IgD-negative memory B cell (primary cell): ENCODE measurements at regions not wholly inside any gene's neighbourhood (a gene's known extent, or its start where the extent isn't known, plus 50 kb on each side); places are given as distances from the start of the nearest gene placed in this dataset.

Source experiments
- H3K27ac Mint-ChIP-seq, 3 donors: one replicate each; pipeline ENCODE4 v1.8.0; 2020 to 2022; ENCODE audit warnings: mild to moderate bottlenecking in 3 of 3, mixed read lengths in 3 of 3, moderate library complexity in 1 of 3
- H3K27me3 Mint-ChIP-seq: one replicate; pipeline ENCODE4 v1.8.0; 2021; ENCODE audit warnings: mixed read lengths
- H3K36me3 Mint-ChIP-seq: one replicate; pipeline ENCODE4 v1.8.0; 2020; ENCODE audit warnings: mild to moderate bottlenecking, mixed read lengths
- H3K4me1 Mint-ChIP-seq, 3 donors: one replicate each; pipeline ENCODE4 v1.8.0; 2020 to 2022; ENCODE audit warnings: mixed read lengths in 3 of 3, mild to moderate bottlenecking in 1 of 3
- H3K4me3 Mint-ChIP-seq, 4 donors: one replicate each; pipeline ENCODE4 v1.8.0; 2020 to 2022; ENCODE audit warnings: mild to moderate bottlenecking in 4 of 4, mixed read lengths in 4 of 4, moderate library complexity in 3 of 4
- H3K9me3 Mint-ChIP-seq, 3 donors: one replicate each; pipeline ENCODE4 v1.8.0; 2020 to 2021; ENCODE audit warnings: mixed read lengths in 3 of 3, mild to moderate bottlenecking in 1 of 3

DNA sequence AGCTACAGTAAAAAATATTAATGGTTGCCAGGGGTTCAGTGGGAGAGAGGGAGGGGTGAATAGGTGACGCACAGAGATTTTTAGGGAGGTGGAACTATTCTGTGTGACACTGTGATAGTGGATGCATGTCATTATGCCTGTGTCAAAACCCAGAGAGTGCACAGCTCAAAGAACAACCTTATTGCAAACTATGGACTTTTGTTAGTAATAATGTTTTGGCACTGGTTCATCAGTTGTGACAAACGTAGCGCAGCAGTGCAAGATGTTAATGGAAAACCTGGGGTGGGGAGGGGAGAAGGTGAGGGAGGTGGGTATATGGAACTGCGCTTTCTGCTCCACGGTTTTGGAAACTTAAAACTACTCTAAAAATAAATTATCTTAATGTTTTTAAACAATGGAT is 134.6 kb upstream of the RFC3 start:
- Mint-ChIP-seq H3K27me3 (no peaks in the 10 kb centered on the region), H3K4me3 (no peak overlapping the region), H3K36me3 (peaks cover 4% of the 10 kb centered on the region), H3K27ac (no peak overlapping the region), H3K9me3 (no peaks in the 10 kb centered on the region), H3K4me1 (peaks cover 11 to 18% (median 13%) of the 10 kb centered on the region in 3 donors)

DNA sequence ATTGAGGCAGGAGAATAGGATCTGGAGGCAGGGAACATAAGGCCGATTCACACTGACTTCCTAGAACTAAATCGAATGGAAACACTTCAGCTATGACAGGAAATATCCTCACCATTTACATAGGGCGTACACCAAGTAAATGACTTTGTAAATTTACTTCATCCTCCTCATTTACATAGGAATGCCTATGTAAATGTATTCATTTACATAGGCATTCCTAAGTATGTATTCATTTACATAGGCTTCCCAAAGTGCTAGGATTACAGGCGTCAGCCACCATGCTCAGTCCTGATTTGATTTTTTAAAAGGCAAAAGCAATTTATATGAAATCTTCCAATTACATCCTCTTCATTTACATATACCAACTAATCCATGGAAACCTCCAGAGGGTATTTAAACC is 133.1 kb upstream of the RFC3 start:
- Mint-ChIP-seq H3K36me3 (peaks cover 4% of the 10 kb centered on the region), H3K9me3 (no peaks in the 10 kb centered on the region)

GRCh38 chr13:33686772-33687480 is 131.0 kb upstream of the RFC3 start:
- H3K9me3 Mint-ChIP-seq: no peaks in the 10 kb centered on the region
- no peaks in the 10 kb centered on the region for H3K27me3 Mint-ChIP-seq

More for the DNA sequence above, 133.1 kb upstream of the RFC3 start:
- Mint-ChIP-seq H3K4me1 (peaks cover 0 to 7% (median 4%) of the 10 kb centered on the region in 3 donors), H3K27ac (no peak overlapping the region), H3K27me3 (no peaks in the 10 kb centered on the region), H3K4me3 (no peak overlapping the region)

DNA sequence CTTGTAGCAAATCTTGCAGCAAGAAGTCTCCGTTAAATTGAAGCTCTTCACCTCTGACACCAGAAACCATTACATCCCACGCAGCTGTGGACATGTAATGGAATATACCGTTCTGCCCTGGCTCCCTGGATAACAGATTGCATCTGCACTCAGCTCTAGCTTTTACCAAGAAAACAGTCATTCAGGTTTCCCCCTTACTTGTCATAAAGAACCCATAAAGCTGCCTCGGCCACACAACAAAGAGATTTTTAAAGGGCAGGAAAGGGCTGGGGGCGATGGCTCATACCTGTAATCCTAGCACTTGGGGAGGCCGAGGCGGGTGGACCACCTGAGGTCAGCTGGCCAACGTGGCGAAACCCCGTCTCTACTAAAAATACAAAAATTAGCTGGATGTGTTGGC is 127.6 kb upstream of the RFC3 start:
- no peak overlapping the region for H3K27ac Mint-ChIP-seq
- H3K4me3 Mint-ChIP-seq: no peak overlapping the region
- H3K27me3 Mint-ChIP-seq: no peaks in the 10 kb centered on the region
- H3K9me3 Mint-ChIP-seq: no peaks in the 10 kb centered on the region
- peaks cover 4% of the 10 kb centered on the region for H3K36me3 Mint-ChIP-seq
- H3K4me1 Mint-ChIP-seq: peaks cover 0 to 3% (median 0%) of the 10 kb centered on the region in 3 donors

More at GRCh38 chr13:33686772-33687480, 131.0 kb upstream of the RFC3 start:
- peaks cover 0 to 4% (median 0%) of the 10 kb centered on the region in 3 donors for H3K4me1 Mint-ChIP-seq
- no peak overlapping the region for H3K27ac Mint-ChIP-seq
- H3K4me3 Mint-ChIP-seq: no peak overlapping the region
- peaks cover 4% of the 10 kb centered on the region for H3K36me3 Mint-ChIP-seq

- Mint-ChIP-seq H3K4me3 (no peak overlapping the region), H3K27ac (no peak overlapping the region), H3K27me3 (no peaks in the 10 kb centered on the region), H3K36me3 (peaks cover 4% of the 10 kb centered on the region), H3K9me3 (no peaks in the 10 kb centered on the region), H3K4me1 (peaks cover 0 to 2% (median 0%) of the 10 kb centered on the region in 3 donors)
These were observed 126.0 kb upstream of the RFC3 start for GRCh38 chr13:33691980-33692379.

DNA sequence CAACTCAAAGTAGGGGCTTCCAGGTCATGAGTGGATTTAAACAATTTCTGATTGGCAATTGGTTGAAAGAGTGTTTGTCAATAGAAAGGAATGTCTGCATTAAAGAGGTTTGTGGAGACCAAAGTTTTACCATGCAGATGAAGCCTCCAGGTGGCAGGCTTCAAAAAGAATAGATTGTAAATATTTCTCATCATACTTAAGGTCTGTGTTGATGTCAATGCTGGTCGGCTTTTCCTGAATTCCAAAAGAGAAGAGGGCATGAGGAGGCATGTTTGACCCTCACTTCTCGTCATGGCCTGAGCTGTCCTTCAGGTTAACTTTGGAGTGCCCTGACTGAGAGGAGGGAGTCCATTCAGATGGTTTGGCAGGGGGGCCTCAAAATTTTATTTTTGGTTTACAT is 125.4 kb upstream of the RFC3 start:
- H3K27ac Mint-ChIP-seq: no peak overlapping the region
- no peak overlapping the region for H3K4me3 Mint-ChIP-seq
- peaks cover 0 to under 1% (median 0%) of the 10 kb centered on the region in 3 donors for H3K4me1 Mint-ChIP-seq

DNA sequence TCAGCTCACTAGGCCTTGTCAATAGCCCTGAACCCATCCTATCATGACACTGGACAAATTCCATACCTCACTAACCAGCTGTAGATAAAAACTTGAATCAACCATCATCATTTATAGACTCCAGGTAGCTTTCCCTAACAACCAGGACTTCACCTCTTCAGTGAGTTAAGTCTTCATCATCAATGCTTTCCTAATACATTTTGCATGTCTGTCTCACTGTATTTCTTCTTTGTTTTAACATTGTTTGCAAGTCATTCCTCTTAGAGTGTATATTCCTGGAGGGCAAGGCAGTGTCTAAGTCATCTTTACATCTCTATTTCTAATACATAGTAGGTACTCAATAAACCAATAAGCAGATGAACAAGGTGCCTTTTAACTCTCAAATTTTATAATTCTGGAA is 123.4 kb upstream of the RFC3 start:
- H3K36me3 Mint-ChIP-seq: no peaks in the 10 kb centered on the region
- no peaks in the 10 kb centered on the region for H3K4me1 Mint-ChIP-seq
- H3K27me3 Mint-ChIP-seq: no peaks in the 10 kb centered on the region
- H3K9me3 Mint-ChIP-seq: no peaks in the 10 kb centered on the region
- no peak overlapping the region for H3K27ac Mint-ChIP-seq
- H3K4me3 Mint-ChIP-seq: no peak overlapping the region

More for the DNA sequence above, 125.4 kb upstream of the RFC3 start:
- Mint-ChIP-seq H3K27me3 (no peaks in the 10 kb centered on the region), H3K36me3 (peaks cover 4% of the 10 kb centered on the region), H3K9me3 (no peaks in the 10 kb centered on the region)

DNA sequence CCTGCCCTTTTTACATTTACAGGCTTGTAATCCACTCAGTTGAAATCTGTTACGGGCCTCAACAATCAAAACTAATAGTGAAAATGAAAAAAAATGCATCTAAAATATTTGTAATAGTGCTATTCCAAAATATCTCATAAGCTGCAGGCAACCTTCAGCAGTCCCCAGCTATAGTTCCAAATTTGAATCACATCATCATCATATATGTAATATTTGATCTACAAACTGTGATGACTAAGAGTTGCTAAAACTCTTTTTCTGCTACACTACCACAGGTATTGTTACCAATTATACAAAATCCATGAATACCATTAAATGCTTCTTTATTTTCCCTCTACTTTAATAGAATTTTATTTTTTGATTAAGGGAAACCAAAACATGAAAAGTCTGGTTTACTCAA is 121.4 kb upstream of the RFC3 start:
- Mint-ChIP-seq H3K27ac (no peak overlapping the region), H3K36me3 (no peaks in the 10 kb centered on the region), H3K27me3 (no peaks in the 10 kb centered on the region), H3K4me3 (no peak overlapping the region), H3K9me3 (no peaks in the 10 kb centered on the region), H3K4me1 (no peaks in the 10 kb centered on the region)

DNA sequence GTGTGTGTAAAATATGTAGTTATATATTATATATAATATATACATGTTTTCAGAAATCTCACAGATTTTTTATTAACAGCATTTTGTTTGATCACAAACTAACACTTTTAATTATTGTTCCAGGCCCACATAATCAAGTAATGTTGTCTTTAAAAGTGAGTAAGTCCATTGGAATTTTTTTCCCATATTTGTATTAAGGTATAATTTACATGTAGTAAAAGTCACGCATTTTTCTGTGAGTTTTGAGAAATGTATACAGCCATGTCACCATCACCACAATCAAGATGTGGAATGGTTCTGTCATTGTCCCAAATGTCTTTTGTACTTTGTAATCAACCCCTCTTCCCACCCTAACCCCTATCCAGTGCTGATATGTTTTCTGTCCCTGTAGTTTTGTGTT is 120.0 kb upstream of the RFC3 start:
- Mint-ChIP-seq H3K4me1 (no peaks in the 10 kb centered on the region), H3K27me3 (peaks cover 3% of the 10 kb centered on the region), H3K9me3 (no peaks in the 10 kb centered on the region), H3K27ac (no peak overlapping the region), H3K36me3 (no peaks in the 10 kb centered on the region), H3K4me3 (no peak overlapping the region)

DNA sequence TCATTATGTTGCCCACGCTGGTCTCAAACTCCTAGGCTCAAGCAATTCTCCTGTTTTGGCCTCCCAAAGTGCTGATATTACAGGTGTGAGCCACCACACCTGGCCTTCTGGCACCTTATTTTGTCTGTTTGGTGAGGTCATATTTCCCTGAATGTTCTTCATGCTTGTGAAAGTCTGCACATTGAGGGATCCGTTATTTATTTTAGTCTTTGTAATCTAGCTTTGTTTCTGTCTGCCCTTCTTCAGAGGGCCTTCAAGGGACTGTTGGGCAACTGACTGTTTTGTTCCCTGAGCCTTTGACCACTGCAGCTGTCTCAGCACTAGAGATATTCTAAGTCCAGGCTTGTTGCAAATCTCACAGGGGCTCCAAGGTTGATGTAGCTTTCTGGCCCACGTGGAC is 110.5 kb upstream of the RFC3 start:
- peaks cover 7 to 31% (median 26%) of the 10 kb centered on the region in 3 donors for H3K9me3 Mint-ChIP-seq
- H3K27ac Mint-ChIP-seq: no peak overlapping the region
- no peaks in the 10 kb centered on the region for H3K4me1 Mint-ChIP-seq
- H3K36me3 Mint-ChIP-seq: peaks cover 7% of the 10 kb centered on the region
- H3K4me3 Mint-ChIP-seq: no peak overlapping the region
- H3K27me3 Mint-ChIP-seq: peaks cover 6% of the 10 kb centered on the region

GRCh38 chr13:33710924-33711323 is 107.0 kb upstream of the RFC3 start:
- peaks cover 5% of the 10 kb centered on the region for H3K27me3 Mint-ChIP-seq
- H3K4me1 Mint-ChIP-seq: no peaks in the 10 kb centered on the region
- H3K4me3 Mint-ChIP-seq: no peak overlapping the region
- no peak overlapping the region for H3K27ac Mint-ChIP-seq
- H3K36me3 Mint-ChIP-seq: peaks cover 7% of the 10 kb centered on the region
- peaks cover 6 to 16% (median 12%) of the 10 kb centered on the region in 3 donors for H3K9me3 Mint-ChIP-seq

DNA sequence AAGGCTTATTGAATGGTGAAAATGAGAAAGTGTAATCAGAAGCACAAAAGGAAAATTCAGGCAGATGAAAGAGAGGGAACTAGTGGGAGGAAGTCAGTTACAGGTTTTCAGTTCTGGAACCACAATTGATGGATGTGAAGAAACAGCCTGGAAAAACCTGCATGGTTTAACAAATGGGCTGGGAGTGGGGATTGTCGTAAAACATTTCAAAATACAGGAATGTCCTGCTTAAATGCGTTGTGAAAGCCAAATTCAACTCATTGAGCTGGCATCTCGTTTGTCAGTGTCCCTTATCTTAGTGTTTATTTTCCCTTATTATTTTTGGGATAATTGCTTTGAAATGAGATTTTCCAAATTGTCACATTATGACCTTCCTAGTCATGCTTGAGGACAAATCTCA is 106.5 kb upstream of the RFC3 start:
- peaks cover 5% of the 10 kb centered on the region for H3K27me3 Mint-ChIP-seq
- no peak overlapping the region for H3K27ac Mint-ChIP-seq
- H3K36me3 Mint-ChIP-seq: peaks cover 6% of the 10 kb centered on the region
- H3K9me3 Mint-ChIP-seq: peaks cover 5 to 11% (median 9%) of the 10 kb centered on the region in 3 donors
- H3K4me3 Mint-ChIP-seq: no peak overlapping the region
- no peaks in the 10 kb centered on the region for H3K4me1 Mint-ChIP-seq

GRCh38 chr13:33717775-33718174 is 100.2 kb upstream of the RFC3 start:
- Mint-ChIP-seq H3K27me3 (peaks cover 5% of the 10 kb centered on the region), H3K9me3 (peaks cover under 1 to 4% (median 2%) of the 10 kb centered on the region in 3 donors), H3K4me1 (peaks cover 2 to 5% (median 2%) of the 10 kb centered on the region in 3 donors), H3K4me3 (no peak overlapping the region), H3K36me3 (no peaks in the 10 kb centered on the region), H3K27ac (no peak overlapping the region)

DNA sequence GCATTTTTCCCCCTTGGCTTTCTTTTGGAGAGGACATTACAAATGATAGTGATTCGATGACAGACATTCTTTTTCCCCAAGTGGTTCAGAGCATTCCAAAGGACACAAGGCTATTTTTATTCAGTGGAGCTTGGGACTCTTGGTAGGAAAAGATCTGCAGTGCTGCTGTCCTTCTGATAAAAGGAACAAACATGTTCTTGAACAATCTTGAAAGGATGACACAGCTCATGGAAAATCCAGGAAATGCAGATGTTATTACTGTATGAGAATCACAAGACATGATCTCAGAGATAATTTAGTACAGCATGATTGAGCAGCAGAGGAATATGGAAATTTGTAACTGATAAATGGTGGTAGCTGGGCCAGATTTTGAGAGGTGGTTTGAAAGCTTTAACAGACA is 96.2 kb upstream of the RFC3 start:
- Mint-ChIP-seq H3K4me3 (no peak overlapping the region), H3K9me3 (no peaks in the 10 kb centered on the region), H3K36me3 (peaks cover 2% of the 10 kb centered on the region), H3K4me1 (peaks cover 5 to 12% (median 8%) of the 10 kb centered on the region in 3 donors), H3K27ac (no peak overlapping the region), H3K27me3 (peaks cover 4% of the 10 kb centered on the region)

- Mint-ChIP-seq H3K36me3 (peaks cover 2% of the 10 kb centered on the region), H3K4me1 (peaks cover 5 to 12% (median 8%) of the 10 kb centered on the region in 3 donors), H3K4me3 (no peak overlapping the region), H3K9me3 (no peaks in the 10 kb centered on the region), H3K27me3 (peaks cover 6% of the 10 kb centered on the region), H3K27ac (no peak overlapping the region)
These were observed 95.6 kb upstream of the RFC3 start for GRCh38 chr13:33722216-33722915.

GRCh38 chr13:33723365-33723764 is 94.6 kb upstream of the RFC3 start:
- no peak overlapping the region for H3K27ac Mint-ChIP-seq
- peaks cover 2% of the 10 kb centered on the region for H3K36me3 Mint-ChIP-seq
- peaks cover 11 to 12% (median 11%) of the 10 kb centered on the region in 3 donors for H3K4me1 Mint-ChIP-seq
- H3K9me3 Mint-ChIP-seq: no peaks in the 10 kb centered on the region
- H3K4me3 Mint-ChIP-seq: no peak overlapping the region
- H3K27me3 Mint-ChIP-seq: peaks cover 6% of the 10 kb centered on the region
